DND-41 (cell line): ENCODE measurements at regions not wholly inside any gene's neighbourhood (a gene's known extent, or its start where the extent isn't known, plus 50 kb on each side); places are given as distances from the start of the nearest gene placed in this dataset.

Experiments used
- CTCF ChIP-seq: IDR thresholded peaks from 2 replicates; pipeline ENCODE4 v1.5.1; 2012; ENCODE audit warnings: borderline replicate concordance, low read length, moderate library complexity, mild to moderate bottlenecking; ENCODE audit not compliant: poor library complexity, severe bottlenecking; ENCODE audit errors: extremely low read depth
- EZH2 ChIP-seq: IDR thresholded peaks from 3 replicates; pipeline ENCODE4 v1.6.1; 2012; ENCODE audit warnings: borderline replicate concordance, low read depth, mild to moderate bottlenecking, moderate library complexity, low read length, inconsistent platforms; ENCODE audit not compliant: severe bottlenecking

DNA sequence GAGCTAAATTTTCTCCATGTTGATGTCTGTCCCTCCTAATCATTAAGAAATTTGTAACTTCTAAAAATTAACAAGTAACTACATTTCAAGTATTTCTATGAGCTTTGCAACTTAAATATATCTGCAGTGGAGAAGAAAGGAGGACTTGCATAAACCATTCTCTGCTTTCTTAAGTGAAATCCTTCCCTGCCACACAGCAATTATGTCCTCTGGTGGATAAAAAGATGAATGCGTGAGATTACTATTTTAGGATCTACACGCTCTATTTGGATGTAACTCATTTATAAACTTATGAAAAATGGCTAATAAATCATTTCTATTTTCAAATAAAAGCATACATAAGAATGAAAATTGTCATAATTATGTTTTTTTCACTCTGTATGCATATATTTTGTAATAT is 338.0 kb upstream of the PTCHD4 start:
- TF ChIP-seq CTCF (no peak), EZH2 (no peak)
